NB4 (cell line): ENCODE measurements at regions not wholly inside any gene's neighbourhood (a gene's known extent, or its start where the extent isn't known, plus 50 kb on each side); places are given as distances from the start of the nearest gene placed in this dataset.

Experiments used
- POLR2A ChIP-seq: IDR thresholded peaks from 2 replicates; pipeline ENCODE4 v1.6.1; 2011; ENCODE audit warnings: mild to moderate bottlenecking; ENCODE audit not compliant: insufficient read length; ENCODE audit errors: extremely low read depth
- TF ChIP-seq, protein P1 (sequence below): IDR thresholded peaks from one replicate; pipeline ENCODE4 v1.5.1; 2012; ENCODE audit warnings: low read depth, low read length
- TF ChIP-seq, protein P2 (sequence below): IDR thresholded peaks from 2 replicates; pipeline ENCODE4 v1.6.1; 2011; ENCODE audit warnings: low read depth, low read length

DNA sequence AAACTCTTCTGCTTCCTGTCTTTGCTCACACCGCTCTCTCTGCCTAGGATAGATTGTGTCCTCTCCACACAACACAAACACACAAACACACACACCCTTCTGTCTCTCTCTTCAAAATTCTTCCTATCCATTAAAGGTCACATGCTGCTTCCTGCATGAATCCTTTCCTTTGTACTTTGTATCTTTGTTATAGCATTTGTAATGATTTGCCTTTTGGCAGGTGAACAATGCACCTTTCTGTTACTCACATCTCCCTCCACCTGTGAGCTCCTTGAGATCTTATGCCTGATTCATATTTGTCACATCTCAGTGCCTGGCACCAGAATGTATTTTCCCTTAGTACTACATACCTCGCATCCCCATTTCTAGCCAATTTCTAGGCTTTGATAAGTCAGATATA is 251.4 kb upstream of the UMPS start:
- TF ChIP-seq, protein P1, sequence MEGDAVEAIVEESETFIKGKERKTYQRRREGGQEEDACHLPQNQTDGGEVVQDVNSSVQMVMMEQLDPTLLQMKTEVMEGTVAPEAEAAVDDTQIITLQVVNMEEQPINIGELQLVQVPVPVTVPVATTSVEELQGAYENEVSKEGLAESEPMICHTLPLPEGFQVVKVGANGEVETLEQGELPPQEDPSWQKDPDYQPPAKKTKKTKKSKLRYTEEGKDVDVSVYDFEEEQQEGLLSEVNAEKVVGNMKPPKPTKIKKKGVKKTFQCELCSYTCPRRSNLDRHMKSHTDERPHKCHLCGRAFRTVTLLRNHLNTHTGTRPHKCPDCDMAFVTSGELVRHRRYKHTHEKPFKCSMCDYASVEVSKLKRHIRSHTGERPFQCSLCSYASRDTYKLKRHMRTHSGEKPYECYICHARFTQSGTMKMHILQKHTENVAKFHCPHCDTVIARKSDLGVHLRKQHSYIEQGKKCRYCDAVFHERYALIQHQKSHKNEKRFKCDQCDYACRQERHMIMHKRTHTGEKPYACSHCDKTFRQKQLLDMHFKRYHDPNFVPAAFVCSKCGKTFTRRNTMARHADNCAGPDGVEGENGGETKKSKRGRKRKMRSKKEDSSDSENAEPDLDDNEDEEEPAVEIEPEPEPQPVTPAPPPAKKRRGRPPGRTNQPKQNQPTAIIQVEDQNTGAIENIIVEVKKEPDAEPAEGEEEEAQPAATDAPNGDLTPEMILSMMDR: no peak
- no peak for TF ChIP-seq POLR2A
- TF ChIP-seq, protein P2, sequence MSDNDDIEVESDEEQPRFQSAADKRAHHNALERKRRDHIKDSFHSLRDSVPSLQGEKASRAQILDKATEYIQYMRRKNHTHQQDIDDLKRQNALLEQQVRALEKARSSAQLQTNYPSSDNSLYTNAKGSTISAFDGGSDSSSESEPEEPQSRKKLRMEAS: no peak
